HG03378 (cell line): ENCODE measurements at regions not wholly inside any gene's neighbourhood (a gene's known extent, or its start where the extent isn't known, plus 50 kb on each side); places are given as distances from the start of the nearest gene placed in this dataset.
"Not testable (repeated sequence)": the region's sequence is repeated elsewhere in the genome, so short reads cannot be mapped to it uniquely, and the experiment has no call there.

Experiments
- ATAC-seq: cut with Tn5 transposase; IDR thresholded peaks from one replicate; pipeline ENCODE4 v1.9.1; 2021; ENCODE audit warnings: mild to moderate bottlenecking, moderate library complexity; ENCODE audit not compliant: unreplicated experiment

- no peak for ATAC-seq
Measured at GRCh38 chr5:96209829-96210228, 223.2 kb downstream of the PCSK1 start.

- ATAC-seq = no peak
Measured at GRCh38 chr5:96207420-96207819, 225.6 kb downstream of the PCSK1 start.

DNA sequence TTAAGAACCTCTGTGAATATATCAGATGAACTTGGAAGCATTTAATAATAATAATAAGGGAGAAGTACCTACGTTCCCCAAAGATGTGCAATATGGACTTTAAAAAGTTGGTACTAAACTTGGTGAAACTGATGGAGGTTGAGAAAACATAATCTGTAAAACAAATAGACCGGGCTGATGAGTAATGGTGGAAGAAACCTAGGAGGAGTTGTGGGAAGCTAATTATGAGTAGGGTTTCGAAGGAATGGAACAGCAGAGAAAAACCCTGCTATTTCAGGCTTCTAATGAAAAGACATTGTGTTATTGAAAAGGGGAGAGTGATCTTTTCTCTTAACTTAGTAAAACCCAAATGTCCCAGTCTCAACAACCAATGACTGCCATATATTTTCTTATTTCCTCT is 229.3 kb downstream of the PCSK1 start:
- ATAC-seq = no peak

DNA sequence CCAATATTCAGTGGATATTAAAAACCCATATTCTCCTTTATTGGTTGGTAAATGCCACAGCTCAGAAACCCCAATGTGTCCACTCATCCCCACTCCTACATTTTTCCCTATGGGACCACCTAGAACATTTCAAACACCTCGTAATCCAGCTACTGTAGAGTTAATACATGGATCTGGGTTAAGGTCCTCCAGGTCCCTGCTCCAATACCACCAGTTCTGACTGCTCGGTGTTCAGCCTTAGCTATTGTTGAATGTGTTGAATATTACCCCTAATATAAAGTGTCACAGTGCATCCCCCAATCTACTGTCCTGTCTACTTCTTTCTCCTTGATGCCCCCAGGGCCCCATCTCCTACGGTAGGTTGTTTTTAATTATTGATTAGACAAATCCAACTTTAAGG is 231.5 kb downstream of the PCSK1 start:
- no peak for ATAC-seq

- ATAC-seq = no peak
Measured at GRCh38 chr5:96200641-96201040, 232.4 kb downstream of the PCSK1 start.

- no peak for ATAC-seq
Measured at GRCh38 chr5:96199713-96200183, 233.3 kb downstream of the PCSK1 start.

DNA sequence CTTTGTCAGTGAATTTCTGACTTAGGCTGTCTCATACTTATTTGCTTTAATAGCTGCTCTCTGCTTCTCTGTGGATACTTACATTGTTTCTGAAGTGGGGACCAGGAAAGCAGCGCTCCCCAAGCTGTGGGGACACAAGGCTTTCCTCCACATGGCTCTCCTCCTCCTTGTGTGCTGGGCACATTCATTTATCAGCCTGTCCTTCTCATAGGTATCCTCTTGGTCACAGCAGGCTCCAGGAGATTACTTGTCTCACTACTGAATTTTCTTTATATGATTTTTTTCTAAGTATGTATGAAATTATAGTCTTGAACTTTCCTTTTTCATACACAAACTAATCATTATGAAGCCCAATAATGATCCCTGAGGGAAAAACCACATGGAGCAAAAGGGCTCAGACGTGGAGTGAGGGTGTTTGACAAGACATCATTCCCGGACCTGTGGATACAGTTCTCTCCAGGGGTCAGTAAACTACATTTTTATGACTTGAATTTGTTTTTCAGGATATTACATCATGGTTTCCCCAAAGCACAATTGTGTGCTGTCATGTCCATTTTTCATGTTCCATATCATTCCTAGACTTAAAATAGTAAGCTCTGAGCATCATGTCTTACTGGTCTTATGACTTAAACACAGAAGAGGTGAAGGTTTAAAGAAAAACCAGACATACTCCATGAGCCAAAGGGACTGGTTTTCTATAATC is 234.5 kb downstream of the PCSK1 start:
- ATAC-seq = no peak

DNA sequence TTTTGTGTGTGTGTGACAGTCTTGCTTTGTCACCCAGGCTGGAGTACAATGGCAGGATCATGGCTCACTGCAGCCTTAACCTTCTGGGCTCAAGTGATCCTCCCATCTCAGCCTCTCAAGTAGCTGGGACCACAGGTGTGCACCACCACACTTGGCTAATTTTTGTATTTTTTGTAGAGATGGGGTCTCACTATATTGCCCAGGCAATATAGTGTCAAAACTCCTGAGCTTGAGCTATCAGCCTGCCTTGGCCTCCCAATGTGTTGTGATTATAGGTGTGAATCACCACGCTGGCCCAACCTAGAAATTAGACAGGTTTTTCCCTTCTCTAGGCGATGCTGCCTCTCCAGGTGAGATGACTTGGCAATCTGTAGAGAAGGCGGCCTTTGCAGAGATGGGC is 235.3 kb downstream of the PCSK1 start:
- not testable (repeated sequence) for ATAC-seq

DNA sequence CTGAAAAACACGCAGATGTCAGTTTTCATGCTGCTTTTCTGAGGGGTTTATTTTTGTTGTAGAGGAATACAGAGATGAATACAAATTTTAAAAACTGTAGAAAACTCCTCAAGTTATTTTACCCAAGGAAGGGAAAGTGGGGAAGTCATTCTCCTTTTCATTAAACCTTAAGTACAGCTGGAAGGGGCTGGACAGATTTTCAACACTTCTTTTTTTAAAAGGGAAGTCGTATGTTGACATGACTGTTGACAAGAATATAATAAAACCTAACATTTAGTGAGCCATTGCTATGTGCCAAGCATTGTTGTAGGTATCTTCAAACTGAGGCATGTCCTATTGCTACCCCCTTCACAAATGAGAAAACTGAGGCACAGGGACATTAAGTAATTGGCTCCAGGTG is 235.7 kb upstream of the ELL2 start:
- no peak for ATAC-seq

DNA sequence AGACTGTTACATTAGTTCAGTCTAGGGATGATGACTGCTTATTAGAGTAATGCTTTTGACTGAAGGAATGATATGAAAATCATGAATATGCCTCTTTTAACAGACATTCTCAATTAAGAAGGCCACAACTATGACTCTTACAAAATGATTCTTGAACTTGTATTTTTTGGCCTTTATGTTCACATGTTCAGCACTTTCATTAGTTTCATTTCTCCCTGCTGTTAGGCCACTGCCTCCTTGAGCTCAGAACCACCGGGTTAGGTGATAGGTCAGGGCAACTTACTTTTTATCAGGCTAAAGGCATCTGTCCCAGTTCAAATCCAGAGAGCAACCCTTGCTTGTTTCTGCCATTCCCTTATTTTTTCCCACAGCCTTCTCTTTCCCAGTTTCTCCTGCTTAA is 235.2 kb upstream of the ELL2 start:
- no peak for ATAC-seq

DNA sequence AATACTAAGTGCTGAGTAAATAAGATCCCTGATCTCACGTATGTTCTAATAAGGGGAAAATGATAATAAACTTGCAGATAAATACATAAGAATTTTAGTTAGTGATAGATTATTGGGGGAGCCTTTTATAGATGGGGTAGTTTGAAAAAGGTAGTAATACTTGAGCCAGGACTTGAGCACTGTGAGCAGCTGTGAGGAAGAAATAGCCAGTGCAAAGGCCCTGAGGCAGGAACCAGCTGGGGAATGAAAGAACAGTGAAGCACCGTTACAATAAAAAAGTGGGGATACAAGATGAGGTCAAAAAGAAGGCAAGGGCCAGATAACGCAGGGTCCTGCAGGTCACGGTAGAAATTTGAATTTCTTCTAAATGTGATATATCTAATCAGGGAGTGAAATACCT is 234.8 kb upstream of the ELL2 start:
- ATAC-seq = no peak

- ATAC-seq = no peak
Measured at GRCh38 chr5:96195123-96195522, 233.5 kb upstream of the ELL2 start.

- ATAC-seq = no peak
Measured at GRCh38 chr5:96194593-96194992, 232.9 kb upstream of the ELL2 start.

DNA sequence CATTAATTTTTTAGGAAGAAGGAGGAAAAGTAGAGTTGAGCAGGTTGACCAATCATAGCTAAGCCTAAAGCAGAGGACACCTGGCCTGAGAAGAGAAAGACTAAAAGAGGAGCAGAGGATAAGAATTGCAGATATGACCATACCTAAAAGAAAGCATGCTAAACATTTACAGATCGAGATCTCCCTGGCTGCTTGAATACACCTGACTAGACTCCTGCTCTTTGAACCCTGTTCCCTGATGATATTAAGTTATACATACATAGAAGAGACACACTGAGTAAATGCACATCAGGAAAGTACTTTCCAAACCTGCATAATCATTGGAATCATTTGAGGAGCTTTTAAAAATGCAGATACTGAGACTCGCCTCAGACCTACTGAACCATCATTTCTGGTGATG is 232.3 kb upstream of the ELL2 start:
- no peak for ATAC-seq

DNA sequence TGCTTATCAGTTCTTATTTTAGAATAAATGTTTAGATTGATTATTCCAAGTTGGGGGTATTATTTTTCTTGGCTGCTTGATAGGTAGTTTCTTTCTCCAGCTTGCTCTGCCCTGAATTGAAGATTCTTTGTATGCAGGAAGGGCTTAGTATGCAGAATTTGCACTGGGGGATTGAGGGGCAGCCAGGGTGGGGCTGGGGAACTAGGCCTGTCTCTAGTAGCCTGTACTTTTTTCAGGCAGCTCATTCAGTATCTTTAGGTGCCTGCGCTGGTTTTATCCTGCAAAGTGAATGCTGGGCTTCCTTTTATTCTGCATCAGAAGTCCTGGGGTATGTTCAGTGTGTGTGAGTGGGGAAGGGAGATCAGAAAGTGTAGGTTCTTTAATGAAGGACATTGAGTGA is 228.3 kb upstream of the ELL2 start:
- ATAC-seq = no peak

- no peak for ATAC-seq
Measured at GRCh38 chr5:96189028-96189826, 227.6 kb upstream of the ELL2 start.

DNA sequence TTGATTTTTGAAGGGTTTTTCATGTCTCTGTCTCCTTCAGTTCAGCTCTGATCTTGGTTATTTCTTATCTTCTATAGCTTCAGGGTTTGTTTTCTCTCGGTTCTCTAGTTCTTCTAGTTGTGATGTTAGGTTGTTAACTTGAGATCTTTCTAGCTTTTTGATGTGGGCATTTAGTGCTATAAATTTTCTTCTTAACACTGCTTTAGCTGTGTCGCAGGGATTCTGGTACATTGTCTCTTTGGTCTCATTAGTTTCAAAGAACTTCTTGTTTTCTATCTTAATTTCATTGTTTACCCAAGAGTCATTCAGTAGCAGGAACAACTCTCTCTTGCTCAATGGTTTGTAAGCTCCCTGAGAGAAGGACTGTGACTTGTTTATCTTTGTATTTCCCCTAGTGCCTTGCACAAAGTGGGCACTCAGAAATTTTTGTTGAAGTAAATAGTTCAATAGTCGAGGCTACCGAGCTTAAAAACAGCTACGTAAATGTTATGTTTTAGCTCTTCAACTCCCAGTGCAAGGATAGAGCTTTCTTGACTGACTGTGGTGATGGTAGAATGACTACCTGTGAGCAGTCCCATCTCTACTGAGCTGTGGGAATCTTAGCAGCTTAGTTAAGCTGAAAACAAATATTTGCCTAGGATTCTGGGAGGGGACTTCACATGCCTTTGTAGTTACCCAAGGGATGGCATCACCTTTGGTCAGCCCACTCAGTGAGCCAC is 225.8 kb upstream of the ELL2 start:
- no peak for ATAC-seq

GRCh38 chr5:96184510-96184909 is 222.9 kb upstream of the ELL2 start:
- ATAC-seq = not testable (repeated sequence)

DNA sequence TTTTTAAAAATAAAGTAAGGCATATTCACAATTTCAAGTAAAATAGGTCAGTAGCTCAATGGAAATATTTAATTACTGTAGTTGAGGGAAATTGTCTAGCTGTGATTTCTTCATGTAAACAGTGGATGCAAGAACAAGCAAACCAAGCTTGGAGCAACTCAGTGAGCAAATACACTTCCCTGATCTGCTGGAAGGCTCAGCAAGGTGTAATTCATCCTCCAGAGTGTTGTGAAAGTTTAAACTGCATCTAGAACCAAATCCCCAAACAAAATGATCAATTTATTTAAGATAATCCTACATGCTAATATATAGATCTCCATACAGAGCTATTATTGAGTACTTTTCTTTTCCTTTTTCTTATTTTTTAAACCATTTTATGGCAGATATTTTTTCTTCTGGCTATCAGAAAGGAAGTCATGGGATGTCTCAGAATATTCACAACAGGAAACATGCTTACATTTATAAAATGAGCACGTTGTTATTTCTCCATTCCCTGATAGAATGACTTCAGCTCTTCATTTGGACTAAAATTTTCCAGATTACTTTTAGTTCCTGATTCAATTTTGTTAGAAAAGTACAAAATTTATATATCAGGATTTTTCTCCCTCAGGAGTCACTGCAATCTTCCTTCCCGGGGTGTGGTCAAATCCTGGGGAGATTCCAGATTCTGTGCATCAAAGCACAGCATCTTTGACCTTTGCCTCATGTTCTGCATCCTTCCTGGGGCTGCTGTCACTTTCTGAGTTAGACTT is 219.2 kb upstream of the ELL2 start:
- no peak for ATAC-seq

DNA sequence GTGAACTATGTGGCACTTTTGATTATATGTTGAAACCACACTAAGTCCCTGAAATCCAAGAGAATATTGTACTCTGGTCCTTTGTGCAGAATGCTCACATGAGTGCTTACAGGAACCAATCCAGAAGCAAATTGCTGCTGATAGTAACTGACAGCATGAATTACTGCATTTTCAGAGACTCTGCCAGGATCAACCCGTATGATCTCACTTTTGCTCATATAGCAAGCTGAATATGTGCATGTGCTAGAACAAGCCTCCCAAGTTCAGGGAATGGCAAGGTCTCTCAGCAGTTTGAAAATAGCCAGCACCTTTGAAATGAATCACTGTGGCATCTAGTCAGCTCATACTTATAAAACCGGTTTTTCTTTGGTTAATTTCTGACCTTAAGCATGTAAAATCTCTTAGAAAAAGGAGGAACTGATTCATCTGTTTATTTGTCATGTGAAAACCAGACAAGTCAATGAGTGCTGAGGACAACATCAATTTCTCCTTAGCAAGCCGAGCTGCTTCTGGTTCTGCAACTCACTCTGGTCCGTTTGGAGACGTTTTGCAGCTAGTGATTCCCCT is 215.7 kb upstream of the ELL2 start:
- ATAC-seq = peak; percentile 87

GRCh38 chr5:96176022-96176421 is 214.4 kb upstream of the ELL2 start:
- ATAC-seq = no peak
